Left ventricle myocardium inferior (tissue), 1 donor: ENCODE measurements at regions not wholly inside any gene's neighbourhood (a gene's known extent, or its start where the extent isn't known, plus 50 kb on each side); places are given as distances from the start of the nearest gene placed in this dataset.

Experiments
- DNase-seq: peaks from one replicate; pipeline ENCODE4 v3.0.0-alpha.2; 2020
- H3K27ac ChIP-seq: fragments of 200-600 bp; replicated peaks from 2 replicates; pipeline ENCODE4 v1.8.0; 2021
- H3K27me3 ChIP-seq: fragments of 200-600 bp; 2 replicates; pipeline ENCODE4 v1.8.0; 2021; ENCODE audit warnings: low read depth
- H3K36me3 ChIP-seq: fragments of 200-600 bp; 2 replicates; pipeline ENCODE4 v1.8.0; 2021
- H3K4me1 ChIP-seq: fragments of 200-600 bp; 2 replicates; pipeline ENCODE4 v1.8.0; 2021
- H3K4me3 ChIP-seq: fragments of 200-600 bp; 2 replicates; pipeline ENCODE4 v1.8.0; 2021; ENCODE audit warnings: mild to moderate bottlenecking, moderate library complexity
- H3K9me3 ChIP-seq: fragments of 200-600 bp; replicated peaks from 2 replicates; pipeline ENCODE4 v1.8.0; 2021
- CTCF ChIP-seq: fragments of 200-600 bp; IDR thresholded peaks from 2 replicates; pipeline ENCODE4 v1.8.0; 2021; ENCODE audit warnings: antibody characterized with exemption, mild to moderate bottlenecking, borderline replicate concordance
- intact Hi-C: fragments of 100-400 bp; cut with micrococcal nuclease; formaldehyde crosslinking; loops from one replicate; pipeline ENCODE4 v1.11.0; 2022
- donor health status: DM: no; HTN: yes; CAD: no; lungs with severe emphysema.

- DNase-seq = no peak
- peaks cover 8% of the 10 kb centered on the region for H3K9me3 ChIP-seq
- no peaks in the 10 kb centered on the region for H3K4me1 ChIP-seq
- no peak for TF ChIP-seq CTCF
- no peaks in the 10 kb centered on the region for H3K27me3 ChIP-seq
- intact Hi-C loops = no loop called here
- H3K36me3 ChIP-seq = no peaks in the 10 kb centered on the region
- no peak overlapping the region for H3K4me3 ChIP-seq
- no peak overlapping the region for H3K27ac ChIP-seq
Observed at GRCh38 chr9:120161776-120162175, 418.2 kb downstream of the CDK5RAP2 start.

DNA sequence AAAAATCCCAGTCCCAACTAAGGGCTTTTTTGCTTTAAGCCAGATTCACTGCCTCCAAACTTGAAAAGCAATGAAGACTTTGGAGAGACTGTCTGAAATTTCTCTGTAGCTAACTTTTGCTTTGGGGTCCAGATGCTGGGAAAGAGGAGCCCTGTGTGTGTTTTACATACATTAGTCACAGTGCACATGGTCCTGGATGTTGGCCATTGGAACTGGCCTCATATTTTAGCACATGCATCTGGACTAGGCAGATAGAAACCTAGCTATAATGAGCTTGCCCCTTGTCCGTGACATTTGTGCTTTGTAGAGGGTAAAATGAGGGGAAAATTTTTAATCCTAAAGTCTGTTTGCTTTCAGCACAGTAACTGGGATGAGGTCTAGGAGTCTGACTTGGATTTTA is 421.7 kb downstream of the CDK5RAP2 start:
- no peaks in the 10 kb centered on the region for H3K36me3 ChIP-seq
- peaks cover 12% of the 10 kb centered on the region for H3K9me3 ChIP-seq
- peaks cover 13% of the 10 kb centered on the region for H3K27me3 ChIP-seq
- no peak for TF ChIP-seq CTCF
- no peak overlapping the region for H3K27ac ChIP-seq
- intact Hi-C loops = no loop called here
- H3K4me3 ChIP-seq = no peak overlapping the region
- DNase-seq = no peak
- no peaks in the 10 kb centered on the region for H3K4me1 ChIP-seq

- peaks cover 18% of the 10 kb centered on the region for H3K27me3 ChIP-seq
- no peak overlapping the region for H3K27ac ChIP-seq
- intact Hi-C loops = no loop called here
- no peaks in the 10 kb centered on the region for H3K4me1 ChIP-seq
- peaks cover 12% of the 10 kb centered on the region for H3K9me3 ChIP-seq
- no peak overlapping the region for H3K4me3 ChIP-seq
- no peaks in the 10 kb centered on the region for H3K36me3 ChIP-seq
- no peak for TF ChIP-seq CTCF
- no peak for DNase-seq
Observed at GRCh38 chr9:120156376-120156775, 423.6 kb downstream of the CDK5RAP2 start.

GRCh38 chr9:120153258-120153657 is 426.7 kb downstream of the CDK5RAP2 start:
- Histone ChIP-seq H3K9me3 (peaks cover 4% of the 10 kb centered on the region), H3K4me3 (no peak overlapping the region), H3K4me1 (no peaks in the 10 kb centered on the region), H3K36me3 (no peaks in the 10 kb centered on the region), H3K27me3 (peaks cover 42% of the 10 kb centered on the region), H3K27ac (no peak overlapping the region)
- no peak for TF ChIP-seq CTCF
- intact Hi-C loops = no loop called here
- DNase-seq = no peak

DNA sequence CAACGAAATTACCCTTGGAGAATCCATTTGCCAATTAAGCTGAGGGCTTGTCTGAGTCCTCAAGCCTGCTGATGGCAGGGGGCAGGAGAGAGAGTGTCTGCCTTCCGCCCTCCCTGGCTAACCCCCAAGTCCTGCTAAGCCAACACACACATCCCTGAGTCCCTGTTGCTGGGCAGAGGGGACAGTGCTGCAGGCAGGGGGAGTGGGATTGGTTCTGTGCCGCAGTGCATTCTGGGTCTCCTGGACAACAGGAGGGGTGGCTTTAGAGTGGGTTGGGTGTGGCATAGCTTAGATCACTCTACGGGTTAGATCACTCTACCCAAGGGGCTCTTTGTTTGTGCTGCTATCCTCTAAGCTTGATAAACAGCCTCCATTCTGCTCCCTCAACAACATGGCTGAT is 427.7 kb downstream of the CDK5RAP2 start:
- Histone ChIP-seq H3K9me3 (peaks cover 4% of the 10 kb centered on the region), H3K27ac (no peak overlapping the region), H3K4me1 (no peaks in the 10 kb centered on the region), H3K4me3 (no peak overlapping the region), H3K36me3 (no peaks in the 10 kb centered on the region), H3K27me3 (peaks cover 42% of the 10 kb centered on the region)
- intact Hi-C loops = no loop called here
- TF ChIP-seq CTCF = no peak
- DNase-seq = peak; percentile 18

GRCh38 chr9:120151806-120152205 is 428.2 kb downstream of the CDK5RAP2 start:
- no peak overlapping the region for H3K4me3 ChIP-seq
- TF ChIP-seq CTCF = no peak
- no peak for DNase-seq
- H3K36me3 ChIP-seq = no peaks in the 10 kb centered on the region
- peaks cover 4% of the 10 kb centered on the region for H3K9me3 ChIP-seq
- intact Hi-C loops = no loop called here
- no peak overlapping the region for H3K27ac ChIP-seq
- H3K27me3 ChIP-seq = peaks cover 42% of the 10 kb centered on the region
- H3K4me1 ChIP-seq = no peaks in the 10 kb centered on the region
